PC-9 (cell line): ENCODE measurements at regions not wholly inside any gene's neighbourhood (a gene's known extent, or its start where the extent isn't known, plus 50 kb on each side); places are given as distances from the start of the nearest gene placed in this dataset.
"Not testable (repeated sequence)": the region's sequence is repeated elsewhere in the genome, so short reads cannot be mapped to it uniquely, and the experiment has no call there.

Experiments
- EZH2 ChIP-seq: fragments of 200-600 bp; sonication (generic); IDR thresholded peaks from 2 replicates; pipeline ENCODE4 v1.8.0; 2017; ENCODE audit warnings: antibody characterized with exemption, low read depth
- TF ChIP-seq, protein P1 (sequence below): fragments of 200-600 bp; sonication (generic); conservative IDR thresholded peaks from 2 replicates; pipeline ENCODE4 v1.6.1; 2017; ENCODE audit warnings: mixed run types, antibody characterized with exemption, mild to moderate bottlenecking, moderate library complexity

- not testable (repeated sequence) for TF ChIP-seq EZH2
- TF ChIP-seq, protein P1, sequence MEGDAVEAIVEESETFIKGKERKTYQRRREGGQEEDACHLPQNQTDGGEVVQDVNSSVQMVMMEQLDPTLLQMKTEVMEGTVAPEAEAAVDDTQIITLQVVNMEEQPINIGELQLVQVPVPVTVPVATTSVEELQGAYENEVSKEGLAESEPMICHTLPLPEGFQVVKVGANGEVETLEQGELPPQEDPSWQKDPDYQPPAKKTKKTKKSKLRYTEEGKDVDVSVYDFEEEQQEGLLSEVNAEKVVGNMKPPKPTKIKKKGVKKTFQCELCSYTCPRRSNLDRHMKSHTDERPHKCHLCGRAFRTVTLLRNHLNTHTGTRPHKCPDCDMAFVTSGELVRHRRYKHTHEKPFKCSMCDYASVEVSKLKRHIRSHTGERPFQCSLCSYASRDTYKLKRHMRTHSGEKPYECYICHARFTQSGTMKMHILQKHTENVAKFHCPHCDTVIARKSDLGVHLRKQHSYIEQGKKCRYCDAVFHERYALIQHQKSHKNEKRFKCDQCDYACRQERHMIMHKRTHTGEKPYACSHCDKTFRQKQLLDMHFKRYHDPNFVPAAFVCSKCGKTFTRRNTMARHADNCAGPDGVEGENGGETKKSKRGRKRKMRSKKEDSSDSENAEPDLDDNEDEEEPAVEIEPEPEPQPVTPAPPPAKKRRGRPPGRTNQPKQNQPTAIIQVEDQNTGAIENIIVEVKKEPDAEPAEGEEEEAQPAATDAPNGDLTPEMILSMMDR: not testable (repeated sequence)
Measured at GRCh38 chr2:235109561-235109960, 157.7 kb downstream of the SH3BP4 start.
